ENCODE measurements at regions not wholly inside any gene's neighbourhood (a gene's known extent, or its start where the extent isn't known, plus 50 kb on each side); places are given as distances from the start of the nearest gene placed in this dataset.

- Histone ChIP-seq H3K4me1 (no peaks in the 10 kb centered on the region), H3K4me3 (replicated peaks in 1 of 3) (no peak overlapping the region), H3K27ac (no peak overlapping the region), H3K9me3 (no peaks in the 10 kb centered on the region), H3K36me3 (no peaks in the 10 kb centered on the region), H3K27me3 (no peaks in the 10 kb centered on the region)
- TF ChIP-seq POLR2A (IDR thresholded peaks at IDR 0.05) (no peak), CTCF (IDR thresholded peaks at IDR 0.05) (no peak)
- WGBS, 2 donors = 83 to 85% methylated on average over 5 of the region's 5 CpGs
- no peak for DNase-seq
- intact Hi-C loops (cut with DNase I) = no loop called here
These were observed 456.8 kb downstream of the SETD4 start for GRCh38 chr21:35603494-35603893.

GRCh38 chr21:35602811-35603362 is 457.4 kb downstream of the SETD4 start:
- Histone ChIP-seq H3K27me3 (no peaks in the 10 kb centered on the region), H3K4me3 (replicated peaks in 1 of 3) (no peak overlapping the region), H3K27ac (no peak overlapping the region), H3K36me3 (no peaks in the 10 kb centered on the region), H3K9me3 (no peaks in the 10 kb centered on the region), H3K4me1 (no peaks in the 10 kb centered on the region)
- DNase-seq = no peak
- 64 to 77% methylated on average over 3 to 7 of the region's 7 CpGs for WGBS, 2 donors
- intact Hi-C loops (cut with DNase I) = no loop called here
- TF ChIP-seq CTCF (IDR thresholded peaks at IDR 0.05) (no peak), POLR2A (IDR thresholded peaks at IDR 0.05) (no peak)

- WGBS, 2 donors = 81 to 87% methylated on average over 4 of the region's 4 CpGs
- no peak for DNase-seq
- Histone ChIP-seq H3K27ac (no peak overlapping the region), H3K4me1 (no peaks in the 10 kb centered on the region), H3K27me3 (no peaks in the 10 kb centered on the region), H3K9me3 (no peaks in the 10 kb centered on the region), H3K36me3 (no peaks in the 10 kb centered on the region), H3K4me3 (replicated peaks in 1 of 3) (no peak overlapping the region)
- no peak for TF ChIP-seq POLR2A (IDR thresholded peaks at IDR 0.05)
- TF ChIP-seq CTCF (IDR thresholded peaks at IDR 0.05) = no peak
- intact Hi-C loops (cut with DNase I) = no loop called here
These were observed 459.1 kb downstream of the SETD4 start for GRCh38 chr21:35601211-35601610.

- TF ChIP-seq CTCF (IDR thresholded peaks at IDR 0.05) (no peak), POLR2A (IDR thresholded peaks at IDR 0.05) (no peak)
- no peak for DNase-seq
- 84 to 85% methylated on average over 8 of the region's 8 CpGs for WGBS, 2 donors
- H3K9me3 ChIP-seq = no peaks in the 10 kb centered on the region
- no peaks in the 10 kb centered on the region for H3K27me3 ChIP-seq
- intact Hi-C loops (cut with DNase I) = no loop called here
- H3K27ac ChIP-seq = no peak overlapping the region
- no peaks in the 10 kb centered on the region for H3K4me1 ChIP-seq
- no peak overlapping the region for H3K4me3 ChIP-seq (replicated peaks in 1 of 3)
- no peaks in the 10 kb centered on the region for H3K36me3 ChIP-seq
These were observed 461.2 kb downstream of the SETD4 start for GRCh38 chr21:35599164-35599563.

- 90 to 94% methylated on average over 7 of the region's 7 CpGs for WGBS, 2 donors
- no peak for DNase-seq
- no peaks in the 10 kb centered on the region for H3K9me3 ChIP-seq
- no peak overlapping the region for H3K27ac ChIP-seq
- H3K27me3 ChIP-seq = no peaks in the 10 kb centered on the region
- H3K4me1 ChIP-seq = no peaks in the 10 kb centered on the region
- intact Hi-C loops (cut with DNase I) = no loop called here
- H3K36me3 ChIP-seq = no peaks in the 10 kb centered on the region
- no peak for TF ChIP-seq CTCF (IDR thresholded peaks at IDR 0.05)
- TF ChIP-seq POLR2A (IDR thresholded peaks at IDR 0.05) = no peak
- no peak overlapping the region for H3K4me3 ChIP-seq (replicated peaks in 1 of 3)
These were observed 462.5 kb downstream of the SETD4 start for GRCh38 chr21:35597750-35598339.

Measured in thyroid gland (tissue), 4 donors.